ENCODE measurements at regions not wholly inside any gene's neighbourhood (a gene's known extent, or its start where the extent isn't known, plus 50 kb on each side); places are given as distances from the start of the nearest gene placed in this dataset.

- TF ChIP-seq, protein P1, sequence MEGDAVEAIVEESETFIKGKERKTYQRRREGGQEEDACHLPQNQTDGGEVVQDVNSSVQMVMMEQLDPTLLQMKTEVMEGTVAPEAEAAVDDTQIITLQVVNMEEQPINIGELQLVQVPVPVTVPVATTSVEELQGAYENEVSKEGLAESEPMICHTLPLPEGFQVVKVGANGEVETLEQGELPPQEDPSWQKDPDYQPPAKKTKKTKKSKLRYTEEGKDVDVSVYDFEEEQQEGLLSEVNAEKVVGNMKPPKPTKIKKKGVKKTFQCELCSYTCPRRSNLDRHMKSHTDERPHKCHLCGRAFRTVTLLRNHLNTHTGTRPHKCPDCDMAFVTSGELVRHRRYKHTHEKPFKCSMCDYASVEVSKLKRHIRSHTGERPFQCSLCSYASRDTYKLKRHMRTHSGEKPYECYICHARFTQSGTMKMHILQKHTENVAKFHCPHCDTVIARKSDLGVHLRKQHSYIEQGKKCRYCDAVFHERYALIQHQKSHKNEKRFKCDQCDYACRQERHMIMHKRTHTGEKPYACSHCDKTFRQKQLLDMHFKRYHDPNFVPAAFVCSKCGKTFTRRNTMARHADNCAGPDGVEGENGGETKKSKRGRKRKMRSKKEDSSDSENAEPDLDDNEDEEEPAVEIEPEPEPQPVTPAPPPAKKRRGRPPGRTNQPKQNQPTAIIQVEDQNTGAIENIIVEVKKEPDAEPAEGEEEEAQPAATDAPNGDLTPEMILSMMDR (IDR thresholded peaks at IDR 0.05): no peak
- TF ChIP-seq TCF7L2 (IDR thresholded peaks at IDR 0.05; ENCODE audit: low read depth, low read length): no peak
- no peak for TF ChIP-seq POLR2AphosphoS5 (IDR thresholded peaks at IDR 0.05; ENCODE audit: low read depth, low read length)
Observed at GRCh38 chr3:29226706-29227105, 54.2 kb upstream of the RBMS3 start.
